Activated gamma-delta T cell (primary cell): ENCODE measurements at regions not wholly inside any gene's neighbourhood (a gene's known extent, or its start where the extent isn't known, plus 50 kb on each side); places are given as distances from the start of the nearest gene placed in this dataset.
"Not testable (repeated sequence)": the region's sequence is repeated elsewhere in the genome, so short reads cannot be mapped to it uniquely, and the experiment has no call there.

Source experiments
- DNase-seq: peaks from one replicate; lab custom pipeline; 2025; lab: John Stamatoyannopoulos, UW

DNA sequence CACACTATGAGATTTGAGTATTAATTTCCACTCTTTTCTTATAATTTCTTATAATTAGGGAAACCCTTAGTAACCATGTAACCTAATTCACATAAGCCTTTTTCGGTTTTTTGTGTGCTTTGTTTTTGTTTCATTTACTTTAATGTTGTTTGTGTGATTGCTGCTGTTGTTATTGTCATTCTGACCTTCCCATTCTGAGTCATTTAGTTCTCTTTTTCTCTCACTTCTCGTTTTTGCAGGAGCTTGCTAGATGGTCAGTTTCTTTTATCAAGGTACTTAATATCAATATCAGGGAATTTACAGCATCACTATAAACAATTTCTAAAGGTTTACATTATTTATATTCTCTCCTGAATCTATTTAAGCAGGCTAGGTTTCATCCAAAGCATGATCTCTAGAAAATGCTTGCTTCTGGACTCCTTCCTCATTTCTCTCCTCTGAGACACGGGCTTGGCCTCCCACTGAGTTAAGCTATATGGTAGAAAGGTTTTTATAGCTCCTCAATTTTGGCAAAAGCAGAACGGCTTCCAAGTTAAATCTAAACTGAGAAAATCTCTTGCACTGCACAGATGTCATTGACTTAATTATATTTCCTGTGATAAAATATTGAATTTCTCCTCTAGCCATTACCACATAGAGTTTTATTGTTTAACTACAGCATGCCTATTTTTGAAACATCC, 534.2 kb downstream of the NSUN3 start:
- no peak for DNase-seq

DNA sequence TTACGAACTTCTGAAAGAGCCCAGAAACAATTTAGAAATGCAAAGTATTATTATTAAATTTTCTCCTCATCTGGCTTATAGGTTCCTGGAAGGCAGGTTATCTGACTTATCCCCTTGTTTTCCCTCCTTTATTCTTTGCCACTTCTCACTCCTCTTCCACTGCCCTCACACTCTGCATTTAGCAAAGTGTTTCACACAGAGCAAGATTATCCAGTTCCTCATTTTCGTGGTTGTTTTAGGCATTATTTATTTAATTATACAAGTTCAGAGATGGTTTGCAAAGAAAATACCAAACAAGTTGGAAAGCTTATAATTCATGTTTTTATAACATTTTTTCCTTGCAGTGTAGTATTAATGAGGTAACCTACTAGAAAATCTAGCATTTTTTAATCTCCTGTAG, 544.9 kb downstream of the NSUN3 start:
- DNase-seq: no peak

DNA sequence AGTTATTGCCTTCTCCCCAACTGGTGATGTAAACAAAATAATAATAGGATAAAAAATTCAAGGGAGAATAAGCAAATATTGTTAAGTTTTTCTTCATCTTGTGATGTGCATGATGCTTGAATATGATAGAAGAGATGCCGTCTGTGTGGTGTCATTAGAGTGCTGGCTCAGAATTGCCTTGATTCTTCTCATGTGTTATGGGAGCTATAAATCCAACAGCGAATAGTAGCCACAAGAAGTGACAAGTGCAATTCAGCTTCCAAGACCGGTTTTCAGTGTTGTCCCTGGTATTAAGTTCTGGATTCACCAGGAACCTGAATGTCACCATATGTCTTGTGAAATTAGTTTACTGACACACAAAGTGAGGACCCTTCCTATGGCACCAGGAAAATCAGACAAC, 547.0 kb downstream of the NSUN3 start:
- no peak for DNase-seq

DNA sequence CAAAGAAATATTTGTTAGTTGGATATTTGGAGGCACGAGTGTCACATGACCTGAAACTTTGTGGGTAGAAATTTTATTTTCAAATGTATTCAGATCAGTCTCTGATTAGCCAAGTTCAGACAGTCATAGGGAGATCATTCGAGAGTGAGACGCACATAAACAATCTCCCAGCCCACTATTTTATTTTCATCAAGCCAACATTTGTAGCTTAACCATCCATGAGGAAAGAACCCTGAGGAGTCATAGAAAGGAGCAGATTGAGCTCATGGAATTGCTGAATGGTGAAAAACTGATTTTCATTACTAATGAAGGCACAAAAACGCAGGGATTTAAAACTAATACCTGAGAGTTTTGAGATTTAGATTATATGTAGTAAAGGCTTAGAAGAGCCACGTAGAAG, 548.7 kb downstream of the NSUN3 start:
- no peak for DNase-seq

DNA sequence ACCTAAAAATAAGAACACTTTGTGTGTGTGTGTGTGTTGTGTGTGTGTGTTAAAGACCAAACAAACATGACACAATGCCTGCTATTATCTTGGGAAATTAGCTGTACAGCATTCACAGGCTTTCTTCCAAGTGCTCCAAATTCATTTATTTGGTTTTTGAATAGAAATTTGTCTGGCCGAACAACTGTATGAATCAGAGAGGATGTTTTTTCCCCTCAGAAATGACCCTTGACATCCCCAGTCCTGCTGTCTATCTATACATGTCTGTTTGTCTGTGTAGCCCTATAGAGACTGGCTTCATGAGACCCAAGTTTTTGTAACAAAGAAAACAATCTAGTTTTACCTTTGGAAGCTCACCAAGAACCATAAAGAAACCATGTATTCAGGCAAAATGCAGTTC, 549.8 kb downstream of the NSUN3 start:
- no peak for DNase-seq

DNA sequence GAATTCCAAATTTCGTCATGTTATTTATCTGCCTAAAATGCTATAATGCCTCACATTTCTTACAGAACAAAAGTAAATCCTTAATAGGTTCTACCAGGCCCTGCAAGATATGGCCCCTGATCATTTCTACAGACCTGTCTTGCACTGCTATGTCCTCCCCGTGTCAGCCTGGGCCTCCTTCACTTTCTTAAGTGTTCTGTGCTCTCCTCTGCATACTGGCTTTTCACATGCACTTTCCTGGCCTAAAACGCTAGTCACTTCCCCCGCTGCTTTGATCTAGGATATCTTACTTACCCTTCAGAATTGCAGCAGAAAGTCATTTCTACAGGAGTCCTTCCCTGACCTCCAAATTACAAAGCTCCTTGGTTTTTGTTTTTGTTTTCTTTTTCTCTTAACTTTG, 551.3 kb downstream of the NSUN3 start:
- no peak for DNase-seq

DNA sequence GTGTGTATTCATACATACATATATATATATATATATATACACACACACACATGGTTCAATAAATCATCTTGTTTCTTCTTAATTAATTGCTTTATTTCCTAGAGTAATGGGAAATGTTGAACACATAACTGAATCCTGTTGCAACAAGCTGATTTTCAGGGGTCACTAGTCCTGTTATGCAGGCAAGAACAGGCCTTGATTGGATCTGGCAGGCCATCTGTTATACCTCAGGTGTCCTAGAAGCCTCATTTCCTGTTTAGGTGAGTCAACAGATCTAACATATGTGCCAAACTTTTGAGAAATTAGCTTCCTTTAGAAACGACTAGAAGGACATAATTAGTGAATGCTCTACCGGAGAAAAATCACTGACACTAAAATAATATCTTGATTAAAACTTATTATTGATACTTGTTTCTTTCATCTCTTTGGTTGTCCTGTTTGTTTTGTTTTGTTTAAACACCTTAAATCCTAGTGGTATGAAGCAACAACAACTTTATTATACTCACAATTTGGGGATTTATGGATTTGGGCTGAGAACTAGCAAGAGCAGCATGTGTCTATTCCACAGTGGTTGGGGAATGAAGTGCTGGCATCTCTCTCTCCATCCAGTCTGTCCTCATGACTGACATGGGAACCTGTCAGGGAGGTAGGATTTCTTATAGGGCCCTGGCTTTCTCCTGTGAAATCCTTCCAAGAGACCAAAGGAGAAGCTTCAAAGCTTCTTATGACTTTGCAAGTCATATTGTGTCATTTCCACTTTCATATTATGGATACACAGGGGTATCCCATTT, 552.6 kb downstream of the NSUN3 start:
- DNase-seq: no peak

DNA sequence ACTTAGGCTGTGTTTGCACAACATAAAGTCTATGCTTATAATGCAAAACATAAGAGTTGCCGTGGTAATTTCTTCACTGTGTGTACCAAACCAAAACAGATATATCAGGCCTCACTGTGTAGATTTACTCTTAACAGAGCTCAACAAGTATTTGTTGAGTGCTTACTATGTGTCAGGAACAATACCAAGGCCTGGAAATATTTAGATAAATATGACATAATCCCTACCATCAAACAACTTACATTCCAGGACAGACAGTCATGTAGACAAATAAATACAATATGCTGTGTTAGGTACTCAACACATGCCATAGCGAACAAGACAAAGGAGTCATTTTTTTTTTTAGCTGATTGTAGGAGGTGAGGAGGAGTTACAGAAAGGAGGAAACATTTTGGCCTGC, 554.0 kb downstream of the NSUN3 start:
- no peak for DNase-seq

DNA sequence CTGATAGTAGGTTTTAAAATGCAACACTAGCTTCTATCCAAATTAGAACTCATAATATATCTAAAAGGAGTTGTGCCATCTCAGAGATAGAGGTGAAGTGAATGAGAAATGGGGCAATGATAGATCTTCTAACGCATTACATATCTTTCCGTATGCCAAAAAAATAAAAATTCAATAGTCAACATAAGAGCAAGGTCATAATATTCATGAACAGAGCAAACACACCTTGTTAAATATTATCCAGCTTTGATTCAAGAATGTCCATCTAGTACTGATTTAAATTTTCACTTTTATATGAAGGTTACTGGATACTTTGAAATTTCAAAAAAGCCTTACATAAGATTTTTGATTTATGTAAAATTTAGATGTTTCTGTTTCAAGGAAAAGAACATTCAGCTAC, 554.5 kb downstream of the NSUN3 start:
- DNase-seq: no peak

DNA sequence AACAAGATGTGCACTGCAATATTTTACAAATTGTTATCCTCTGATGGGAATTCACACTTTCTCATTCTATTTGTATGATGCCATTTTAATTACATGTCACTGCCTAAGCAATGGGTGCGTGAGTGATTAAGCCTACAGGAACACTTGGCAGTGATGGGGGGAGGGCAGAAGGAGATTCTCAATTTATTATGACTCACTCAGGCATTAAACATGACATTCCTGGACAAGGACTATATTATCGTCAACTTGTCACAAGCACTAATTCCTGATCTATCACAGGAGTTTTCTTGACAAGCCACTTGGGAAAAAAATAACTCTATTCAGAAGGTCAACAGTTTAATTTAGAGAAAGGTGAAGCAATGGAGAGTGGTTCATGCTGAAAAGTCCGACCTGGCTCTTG, 556.8 kb downstream of the NSUN3 start:
- no peak for DNase-seq

DNA sequence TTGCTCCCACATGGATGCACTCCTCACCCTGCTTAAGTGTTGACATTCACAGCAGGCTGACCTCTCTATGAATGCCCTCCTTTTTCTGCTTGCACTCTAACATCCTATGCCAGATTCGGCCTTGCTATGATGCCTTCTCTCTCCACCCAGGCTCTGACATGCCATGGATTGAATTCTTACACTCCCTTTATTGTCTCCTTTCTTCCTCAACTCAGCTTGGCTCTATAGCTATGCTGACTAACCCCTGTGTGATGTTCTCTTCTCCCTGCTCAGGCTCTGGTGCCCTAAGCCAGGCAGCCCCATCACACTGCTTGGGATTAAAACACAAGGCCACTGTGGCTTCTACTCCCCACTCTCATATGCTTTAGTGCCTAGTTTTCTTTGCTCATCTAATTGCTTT, 563.7 kb downstream of the NSUN3 start:
- DNase-seq: no peak

DNA sequence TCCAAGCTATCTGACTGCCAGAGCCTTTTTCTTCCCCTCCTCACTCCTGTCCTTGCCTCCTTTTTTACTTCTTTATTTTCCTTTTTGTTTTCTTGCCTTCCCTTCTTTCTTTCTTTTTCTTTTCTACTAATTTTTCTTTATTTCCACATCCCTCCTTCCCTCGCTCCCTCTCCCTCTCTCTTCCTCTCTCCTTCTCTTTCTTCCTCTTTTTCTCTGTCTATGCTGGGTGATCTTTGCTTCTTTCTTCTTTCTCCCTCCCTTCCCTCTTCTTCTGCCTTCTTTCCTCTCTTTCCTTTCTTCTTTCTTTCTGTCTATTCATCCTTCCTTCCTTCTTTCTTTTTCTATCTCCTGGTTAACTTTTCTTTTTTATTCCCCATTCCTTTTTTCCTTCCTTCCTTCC, 564.8 kb downstream of the NSUN3 start:
- DNase-seq: no peak

DNA sequence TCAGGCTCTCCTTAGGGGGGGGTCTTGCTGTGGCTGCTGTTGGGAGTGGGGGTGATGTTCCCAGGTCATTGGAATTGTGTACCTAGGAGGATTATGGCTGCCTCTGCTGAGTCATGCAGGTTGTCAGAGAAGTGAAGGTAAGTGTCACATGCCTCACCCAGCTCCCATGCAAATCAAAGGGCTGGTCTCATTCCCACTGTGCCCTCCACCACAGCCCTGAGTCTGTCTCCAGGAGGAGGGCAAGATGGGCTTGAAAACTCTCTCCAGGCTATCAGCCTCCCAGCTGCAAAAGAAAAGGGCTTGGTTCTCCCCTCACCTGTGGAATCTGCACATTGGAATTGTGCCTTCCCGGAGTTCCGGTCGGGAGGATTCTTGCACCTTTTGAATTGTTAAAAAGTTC, 580.5 kb downstream of the NSUN3 start:
- no peak for DNase-seq

DNA sequence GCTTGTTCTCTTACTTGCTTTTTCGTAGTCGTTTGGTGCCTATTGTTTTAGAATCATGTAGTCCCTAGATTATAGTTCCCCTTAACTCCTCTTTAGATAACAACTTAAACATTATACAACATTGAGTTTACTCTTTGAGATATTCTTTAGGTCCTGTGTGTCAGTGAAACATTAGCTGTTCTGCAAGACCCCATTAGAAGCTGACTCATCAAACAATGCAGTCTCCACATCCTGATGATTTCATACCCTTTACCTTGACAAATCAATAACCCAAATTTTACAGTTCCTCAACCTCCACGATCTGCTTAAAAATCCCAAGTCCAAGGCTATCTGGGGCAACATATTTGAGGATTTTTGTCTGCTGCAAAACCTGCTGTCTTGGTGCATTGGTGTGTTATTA, 582.9 kb downstream of the NSUN3 start:
- no peak for DNase-seq

DNA sequence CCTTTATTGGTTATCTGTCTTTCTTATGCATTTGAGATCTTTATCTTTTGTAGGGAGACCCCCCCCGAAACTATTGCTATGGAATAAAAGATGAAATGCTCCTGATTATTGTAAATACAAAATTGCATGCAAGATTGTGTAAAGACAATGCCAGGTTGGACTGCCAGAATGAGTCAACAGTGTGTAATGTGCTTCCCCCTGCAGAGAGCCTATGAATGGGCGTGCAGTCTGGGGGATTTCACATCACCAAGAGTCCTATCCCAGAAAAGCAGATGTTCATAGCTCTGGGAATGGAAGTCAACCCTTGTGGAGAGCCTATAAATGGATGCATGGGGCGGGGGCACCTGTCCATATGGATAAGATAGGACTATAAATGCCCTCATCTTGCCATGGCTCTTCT, 584.3 kb downstream of the NSUN3 start:
- DNase-seq: no peak

DNA sequence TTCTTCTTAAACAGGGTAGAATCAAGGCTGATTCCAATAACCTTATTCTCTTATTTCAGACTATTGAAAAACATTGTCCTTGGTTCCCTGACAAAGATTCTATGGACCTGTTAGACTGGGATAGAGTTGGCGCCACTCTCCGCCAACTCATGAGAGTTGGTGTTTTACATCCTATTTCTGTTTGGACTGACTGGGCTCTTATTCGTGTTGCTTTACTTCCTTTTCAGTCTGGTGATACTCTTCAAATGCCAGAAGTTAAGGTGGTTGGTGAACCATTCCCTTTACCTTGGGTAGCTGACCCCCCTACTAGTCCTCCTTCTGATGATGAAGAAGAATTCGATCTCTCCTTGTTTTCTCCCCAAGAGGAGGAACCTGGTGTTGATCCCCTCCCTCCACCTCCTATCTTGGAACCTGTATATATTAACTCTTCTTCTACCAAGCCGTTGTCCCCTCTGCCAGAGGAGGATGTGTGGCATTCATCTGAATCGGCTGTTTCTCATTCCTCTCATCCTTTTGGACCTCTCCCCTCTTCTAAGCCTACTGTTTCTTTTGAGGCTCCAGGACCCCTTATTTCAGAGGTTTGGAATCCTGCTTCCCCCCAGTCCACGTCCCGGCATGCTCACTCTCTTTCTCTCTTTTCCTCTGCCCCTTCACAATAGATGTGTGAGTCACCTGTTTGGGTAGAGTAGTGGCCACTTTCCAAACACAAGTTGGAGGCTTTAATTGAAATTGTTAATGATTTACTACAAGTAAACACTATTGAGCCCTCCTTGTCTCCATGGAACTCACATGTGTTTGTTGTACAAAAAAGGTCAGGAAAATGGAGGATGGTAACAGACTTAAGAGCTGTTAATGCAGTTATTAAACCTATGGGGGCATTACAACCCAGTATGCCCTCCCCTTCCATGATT, 585.7 kb downstream of the NSUN3 start:
- DNase-seq: not testable (repeated sequence)

DNA sequence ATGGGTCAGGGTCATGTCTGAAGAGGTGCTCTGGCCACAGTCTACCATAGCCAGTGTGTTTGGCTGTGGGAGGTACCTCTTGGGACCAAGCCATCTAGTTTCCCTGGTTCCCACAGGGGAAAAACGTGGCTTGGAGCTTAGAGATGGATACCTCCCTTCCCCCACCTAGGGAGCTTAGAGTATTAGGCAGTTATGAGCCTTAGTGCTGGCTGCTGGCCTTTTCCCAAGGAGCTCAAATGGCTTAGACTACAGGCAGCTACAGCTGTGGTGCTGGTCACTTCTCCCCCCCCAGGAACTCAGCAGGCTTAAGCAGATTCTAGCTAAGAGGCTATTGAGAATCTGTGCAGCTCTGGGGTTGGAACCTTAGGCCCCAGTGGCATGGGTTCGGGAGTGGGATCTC, 591.2 kb downstream of the NSUN3 start:
- DNase-seq: no peak

DNA sequence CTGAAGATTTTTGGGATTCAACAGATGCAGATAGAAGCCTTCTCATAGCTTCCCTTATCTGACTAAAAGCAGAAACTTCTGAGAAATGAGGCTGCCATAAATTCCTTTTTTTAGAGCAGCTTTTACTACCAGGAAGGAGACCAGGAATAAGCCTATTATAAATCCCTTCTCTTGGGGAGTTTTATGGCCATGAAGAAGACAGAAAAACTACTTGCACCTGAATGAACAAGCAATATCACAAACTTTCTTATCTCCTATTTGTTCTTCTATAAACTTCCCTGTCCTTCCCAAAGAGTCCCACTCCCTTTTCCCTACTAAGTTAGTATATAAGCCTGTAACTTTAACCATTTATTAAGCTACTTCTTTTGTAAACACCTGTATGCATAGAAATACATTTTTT, 603.1 kb downstream of the NSUN3 start:
- DNase-seq: no peak

DNA sequence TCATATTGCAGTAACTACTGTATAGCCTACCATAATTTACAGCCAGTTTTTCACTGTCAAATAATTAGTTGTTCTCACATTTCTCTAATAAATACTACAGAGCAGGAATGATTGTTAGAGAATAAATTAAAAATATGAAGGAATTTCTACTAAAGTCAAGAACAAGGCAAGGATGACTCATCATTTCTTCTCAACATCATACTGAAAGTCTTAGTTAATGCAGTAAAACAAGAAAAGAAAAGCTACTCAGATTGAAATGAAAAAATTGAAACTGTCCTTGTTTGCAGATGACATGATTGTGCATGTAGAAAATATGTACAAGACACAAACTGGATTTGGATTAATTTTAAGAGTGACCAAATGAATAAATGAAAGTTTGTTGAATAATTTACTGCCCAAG, 608.2 kb downstream of the NSUN3 start:
- no peak for DNase-seq

DNA sequence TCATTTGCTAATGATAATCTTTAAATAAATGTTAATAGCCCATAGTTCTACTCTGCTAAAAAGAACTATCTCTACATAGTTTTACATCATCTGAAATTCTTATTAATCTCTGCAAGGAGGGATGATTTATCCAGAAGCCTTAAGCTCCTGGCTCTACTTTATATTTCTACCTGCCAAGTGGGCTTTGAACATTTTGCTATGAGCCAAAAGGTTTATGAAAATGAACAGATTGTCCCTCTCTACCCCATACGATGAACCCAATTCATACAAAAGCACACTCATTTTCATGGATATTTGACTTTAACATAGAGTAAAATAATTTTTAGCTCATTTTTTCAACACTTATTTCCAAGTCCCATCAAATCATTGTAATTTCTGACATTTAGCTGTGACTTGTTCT, 611.0 kb downstream of the NSUN3 start:
- DNase-seq: no peak

DNA sequence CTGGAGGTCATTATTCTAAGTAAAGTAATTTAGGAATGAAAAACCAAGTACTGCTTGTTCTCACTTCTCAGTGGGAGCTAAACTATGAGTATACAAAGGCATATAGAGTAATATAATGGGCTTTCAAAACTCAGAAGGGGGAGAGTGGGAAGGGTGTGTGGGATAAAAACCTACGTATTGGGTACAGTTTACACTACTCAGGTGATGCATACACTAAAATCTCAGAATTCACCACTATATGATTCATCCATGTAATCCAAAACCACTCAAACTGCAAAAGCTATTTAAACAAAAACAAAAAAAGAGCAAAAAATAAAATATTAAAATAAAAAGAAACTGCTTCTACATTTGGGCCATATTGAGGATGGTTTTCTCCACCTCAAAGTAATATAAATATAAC, 623.3 kb downstream of the NSUN3 start:
- DNase-seq: no peak

DNA sequence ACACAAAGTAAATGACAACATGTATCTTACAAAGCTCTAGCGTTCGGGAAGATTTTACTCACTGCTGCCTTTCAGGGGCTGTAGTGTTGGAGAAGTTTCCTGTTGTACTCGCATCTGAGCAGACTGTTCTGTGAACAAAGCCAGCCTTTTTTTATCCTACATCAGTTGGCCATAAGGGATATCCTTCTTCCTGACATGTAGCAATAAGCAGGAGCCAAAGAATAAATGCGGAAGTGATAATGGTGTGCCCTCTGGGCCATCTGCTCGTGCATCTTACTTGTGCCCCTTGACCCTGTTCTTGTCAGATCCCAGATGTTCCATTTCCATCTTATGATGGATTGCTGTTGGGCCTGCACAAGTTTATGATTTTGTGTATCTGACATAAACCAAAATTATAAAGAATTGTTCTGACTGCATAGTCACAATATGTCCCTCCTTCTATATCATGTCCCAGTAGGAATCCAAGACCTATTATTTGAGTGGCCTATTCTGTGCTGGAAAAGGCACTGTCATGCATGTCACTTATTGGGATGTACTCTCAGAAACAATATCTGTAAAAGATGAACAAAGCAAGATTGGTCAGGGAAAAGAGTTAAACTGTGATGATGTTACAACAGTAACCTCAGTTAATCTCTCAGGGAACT, 631.3 kb downstream of the NSUN3 start:
- no peak for DNase-seq
